ENCODE measurements at regions not wholly inside any gene's neighbourhood (a gene's known extent, or its start where the extent isn't known, plus 50 kb on each side); places are given as distances from the start of the nearest gene placed in this dataset.

- TF ChIP-seq POLR2A (IDR thresholded peaks at IDR 0.05) (no peak), CTCF (IDR thresholded peaks at IDR 0.05) (no peak)
Measured at GRCh38 chr4:60938181-60938580, 261.9 kb upstream of the ADGRL3 start.

Data from heart left ventricle (tissue), 13 donors.